Nephron (organoid): ENCODE measurements at regions not wholly inside any gene's neighbourhood (a gene's known extent, or its start where the extent isn't known, plus 50 kb on each side); places are given as distances from the start of the nearest gene placed in this dataset.

Experiments used
- H3K27ac Mint-ChIP-seq, 3 experiments: 2 replicates each; pipeline ENCODE4 v1.8.0; 2020; ENCODE audit warnings: mixed read lengths in 3 of 3, mild to moderate bottlenecking in 2 of 3, moderate library complexity in 1 of 3
- H3K27me3 Mint-ChIP-seq: 2 replicates; pipeline ENCODE4 v1.8.0; 2021; ENCODE audit warnings: low read depth, mild to moderate bottlenecking, moderate library complexity, mixed read lengths
- H3K36me3 Mint-ChIP-seq: 2 replicates; pipeline ENCODE4 v1.8.0; 2020; ENCODE audit warnings: low read depth, mixed read lengths
- H3K4me1 Mint-ChIP-seq: 2 replicates; pipeline ENCODE4 v1.8.0; 2020; ENCODE audit warnings: mixed read lengths
- H3K4me3 Mint-ChIP-seq, 3 experiments: 2 replicates each; pipeline ENCODE4 v1.8.0; 2020; ENCODE audit warnings: mild to moderate bottlenecking in 3 of 3, mixed read lengths in 3 of 3, moderate library complexity in 2 of 3
- H3K9me3 Mint-ChIP-seq: 2 replicates; pipeline ENCODE4 v1.8.0; 2020; ENCODE audit warnings: mixed read lengths
- TF ChIP-seq, protein P1 (sequence below), 3 experiments: fragments of 200-600 bp; sonication (generic); IDR thresholded peaks; one replicate each; pipeline ENCODE4 v1.5.0; 2021; ENCODE audit warnings: antibody characterized with exemption in 3 of 3; ENCODE audit not compliant: unreplicated experiment in 3 of 3

- TF ChIP-seq, protein P1, sequence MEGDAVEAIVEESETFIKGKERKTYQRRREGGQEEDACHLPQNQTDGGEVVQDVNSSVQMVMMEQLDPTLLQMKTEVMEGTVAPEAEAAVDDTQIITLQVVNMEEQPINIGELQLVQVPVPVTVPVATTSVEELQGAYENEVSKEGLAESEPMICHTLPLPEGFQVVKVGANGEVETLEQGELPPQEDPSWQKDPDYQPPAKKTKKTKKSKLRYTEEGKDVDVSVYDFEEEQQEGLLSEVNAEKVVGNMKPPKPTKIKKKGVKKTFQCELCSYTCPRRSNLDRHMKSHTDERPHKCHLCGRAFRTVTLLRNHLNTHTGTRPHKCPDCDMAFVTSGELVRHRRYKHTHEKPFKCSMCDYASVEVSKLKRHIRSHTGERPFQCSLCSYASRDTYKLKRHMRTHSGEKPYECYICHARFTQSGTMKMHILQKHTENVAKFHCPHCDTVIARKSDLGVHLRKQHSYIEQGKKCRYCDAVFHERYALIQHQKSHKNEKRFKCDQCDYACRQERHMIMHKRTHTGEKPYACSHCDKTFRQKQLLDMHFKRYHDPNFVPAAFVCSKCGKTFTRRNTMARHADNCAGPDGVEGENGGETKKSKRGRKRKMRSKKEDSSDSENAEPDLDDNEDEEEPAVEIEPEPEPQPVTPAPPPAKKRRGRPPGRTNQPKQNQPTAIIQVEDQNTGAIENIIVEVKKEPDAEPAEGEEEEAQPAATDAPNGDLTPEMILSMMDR (IDR thresholded peaks at IDR 0.05; ENCODE audit: unreplicated experiment in 3 of 3), result no peak
- Mint-ChIP-seq H3K36me3 (no peaks in the 10 kb centered on the region), H3K9me3 (peaks cover 2% of the 10 kb centered on the region), H3K4me3 (no peak overlapping the region), H3K27ac (no peak overlapping the region), H3K27me3 (no peaks in the 10 kb centered on the region), H3K4me1 (no peaks in the 10 kb centered on the region)
These were observed 634.8 kb upstream of the GRM3 start for GRCh38 chr7:86008898-86009297.

DNA sequence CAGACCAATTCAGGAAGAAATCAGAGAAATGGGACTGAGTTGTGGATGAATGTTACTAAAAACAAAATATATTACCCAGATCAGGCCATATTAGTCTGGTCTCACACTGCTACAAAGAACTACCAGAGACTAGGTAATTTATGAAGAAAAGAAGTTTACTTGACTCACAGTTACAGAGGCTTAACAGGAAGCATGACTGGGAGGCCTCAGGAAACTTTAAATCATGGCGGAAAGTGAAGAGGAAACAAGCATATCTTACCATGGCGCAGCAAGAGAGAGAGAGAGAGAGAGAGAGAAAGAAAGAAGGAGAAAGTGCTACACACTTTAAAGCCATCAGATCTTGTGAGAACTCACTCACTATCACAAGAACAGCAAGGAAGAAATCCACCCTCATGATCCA is 636.8 kb upstream of the GRM3 start:
- no peaks in the 10 kb centered on the region for H3K27me3 Mint-ChIP-seq
- TF ChIP-seq, protein P1 (IDR thresholded peaks at IDR 0.05; ENCODE audit: unreplicated experiment in 3 of 3), result no peak
- H3K36me3 Mint-ChIP-seq, result no peaks in the 10 kb centered on the region
- no peak overlapping the region for H3K27ac Mint-ChIP-seq
- no peak overlapping the region for H3K4me3 Mint-ChIP-seq
- H3K4me1 Mint-ChIP-seq, result no peaks in the 10 kb centered on the region
- peaks cover 5% of the 10 kb centered on the region for H3K9me3 Mint-ChIP-seq

GRCh38 chr7:86002858-86003257 is 640.9 kb upstream of the GRM3 start:
- H3K27ac Mint-ChIP-seq, result no peak overlapping the region
- H3K4me1 Mint-ChIP-seq, result no peaks in the 10 kb centered on the region
- H3K36me3 Mint-ChIP-seq, result no peaks in the 10 kb centered on the region
- H3K9me3 Mint-ChIP-seq, result peaks cover 14% of the 10 kb centered on the region
- H3K27me3 Mint-ChIP-seq, result no peaks in the 10 kb centered on the region
- TF ChIP-seq, protein P1 (IDR thresholded peaks at IDR 0.05; ENCODE audit: unreplicated experiment in 3 of 3), result no peak
- no peak overlapping the region for H3K4me3 Mint-ChIP-seq

- TF ChIP-seq, protein P1 (IDR thresholded peaks at IDR 0.05; ENCODE audit: unreplicated experiment in 3 of 3), result no peak
- H3K4me3 Mint-ChIP-seq, result no peak overlapping the region
- no peaks in the 10 kb centered on the region for H3K27me3 Mint-ChIP-seq
- no peaks in the 10 kb centered on the region for H3K4me1 Mint-ChIP-seq
- no peaks in the 10 kb centered on the region for H3K36me3 Mint-ChIP-seq
- H3K27ac Mint-ChIP-seq, result no peak overlapping the region
- peaks cover 16% of the 10 kb centered on the region for H3K9me3 Mint-ChIP-seq
These were observed 646.2 kb upstream of the GRM3 start for GRCh38 chr7:85997515-85997914.

GRCh38 chr7:85995101-85995500 is 648.6 kb upstream of the GRM3 start:
- peaks cover 8% of the 10 kb centered on the region for H3K9me3 Mint-ChIP-seq
- H3K4me3 Mint-ChIP-seq, result no peak overlapping the region
- no peaks in the 10 kb centered on the region for H3K36me3 Mint-ChIP-seq

DNA sequence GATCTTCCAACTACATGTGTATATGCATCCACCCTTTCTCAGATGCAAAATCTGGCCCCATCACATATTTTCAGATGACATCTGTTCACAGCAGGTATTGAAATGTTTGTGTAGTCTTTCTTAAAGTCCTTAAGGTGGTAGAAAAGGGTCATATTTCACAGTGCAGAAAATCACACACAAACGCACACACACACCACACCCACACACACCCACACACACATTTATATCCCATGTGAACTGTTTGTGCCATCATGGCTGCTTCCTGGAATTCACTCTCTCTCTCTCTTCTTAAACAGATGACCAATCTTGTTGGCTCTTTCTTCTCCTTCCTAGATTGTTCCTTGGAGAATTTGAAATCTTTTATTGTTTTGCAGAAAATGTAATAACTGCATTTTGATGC is 663.0 kb upstream of the GRM3 start:
- no peaks in the 10 kb centered on the region for H3K9me3 Mint-ChIP-seq

More at GRCh38 chr7:85995101-85995500, 648.6 kb upstream of the GRM3 start:
- Mint-ChIP-seq H3K27me3 (no peaks in the 10 kb centered on the region), H3K4me1 (no peaks in the 10 kb centered on the region), H3K27ac (no peak overlapping the region)
- TF ChIP-seq, protein P1 (IDR thresholded peaks at IDR 0.05; ENCODE audit: unreplicated experiment in 3 of 3), result no peak

More for the DNA sequence above, 663.0 kb upstream of the GRM3 start:
- no peaks in the 10 kb centered on the region for H3K36me3 Mint-ChIP-seq
- no peak overlapping the region for H3K27ac Mint-ChIP-seq
- H3K4me3 Mint-ChIP-seq, result no peak overlapping the region
- no peaks in the 10 kb centered on the region for H3K4me1 Mint-ChIP-seq
- H3K27me3 Mint-ChIP-seq, result no peaks in the 10 kb centered on the region
- TF ChIP-seq, protein P1 (IDR thresholded peaks at IDR 0.05; ENCODE audit: unreplicated experiment in 3 of 3), result no peak
